HG02798 (cell line): ENCODE measurements at regions not wholly inside any gene's neighbourhood (a gene's known extent, or its start where the extent isn't known, plus 50 kb on each side); places are given as distances from the start of the nearest gene placed in this dataset.
"Not testable (repeated sequence)": the region's sequence is repeated elsewhere in the genome, so short reads cannot be mapped to it uniquely, and the experiment has no call there.

ENCODE experiments used
- ATAC-seq: cut with Tn5 transposase; IDR thresholded peaks from one replicate; pipeline ENCODE4 v1.9.1; 2021; ENCODE audit warnings: mild to moderate bottlenecking; ENCODE audit not compliant: unreplicated experiment, poor library complexity

DNA sequence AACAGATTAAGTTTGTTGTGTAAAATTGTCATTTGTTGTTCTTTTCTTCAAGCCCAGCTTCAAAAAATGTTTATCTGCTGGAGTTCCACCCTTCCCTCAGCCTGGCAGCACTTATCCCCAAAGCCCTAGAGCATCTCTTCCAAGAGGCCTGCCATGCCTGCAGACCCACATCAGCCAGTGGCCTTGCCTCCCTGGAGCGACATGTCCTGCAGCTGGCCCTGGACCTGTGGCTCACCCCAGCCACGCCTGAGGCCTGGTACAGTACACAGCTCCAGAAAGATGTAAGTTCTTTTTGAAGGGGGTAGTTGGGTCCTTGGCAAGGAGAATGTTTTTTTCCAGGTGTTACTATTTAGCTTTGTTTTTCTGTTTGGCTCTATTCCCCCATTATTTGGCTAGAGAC is 124.8 kb downstream of the CD164 start:
- ATAC-seq = no peak

DNA sequence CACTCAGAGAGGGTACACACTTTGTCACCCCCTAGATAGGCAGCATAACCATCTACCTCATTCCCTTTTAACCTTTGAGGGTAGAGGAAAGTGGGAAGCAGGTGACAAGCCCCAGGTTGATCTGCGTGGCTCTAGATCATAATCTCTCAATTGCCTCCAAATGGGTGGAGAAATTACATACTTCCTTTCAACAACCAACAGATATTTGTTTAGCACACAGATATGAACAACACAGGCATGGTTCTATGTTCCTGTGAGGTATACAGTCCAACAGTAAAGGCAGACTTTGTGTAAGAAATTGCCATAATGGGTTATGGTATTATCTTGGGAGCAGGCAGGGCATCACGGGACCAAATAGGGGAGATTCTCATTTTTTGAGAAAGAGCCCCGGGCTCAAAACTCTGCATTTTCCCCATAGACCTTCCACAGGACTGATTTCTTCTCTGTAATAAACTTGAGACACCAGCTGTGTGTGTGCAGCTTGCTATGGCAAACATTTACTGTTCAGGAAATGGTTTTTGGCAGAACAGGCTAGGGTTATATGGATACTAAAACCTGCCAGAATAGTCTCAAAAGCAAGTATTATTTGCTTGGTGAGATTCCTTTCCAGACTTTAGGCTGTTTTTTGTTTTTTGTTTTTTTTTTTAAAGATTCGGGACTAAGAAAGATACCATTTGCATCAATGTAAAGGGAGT is 126.2 kb downstream of the CD164 start:
- no peak for ATAC-seq

DNA sequence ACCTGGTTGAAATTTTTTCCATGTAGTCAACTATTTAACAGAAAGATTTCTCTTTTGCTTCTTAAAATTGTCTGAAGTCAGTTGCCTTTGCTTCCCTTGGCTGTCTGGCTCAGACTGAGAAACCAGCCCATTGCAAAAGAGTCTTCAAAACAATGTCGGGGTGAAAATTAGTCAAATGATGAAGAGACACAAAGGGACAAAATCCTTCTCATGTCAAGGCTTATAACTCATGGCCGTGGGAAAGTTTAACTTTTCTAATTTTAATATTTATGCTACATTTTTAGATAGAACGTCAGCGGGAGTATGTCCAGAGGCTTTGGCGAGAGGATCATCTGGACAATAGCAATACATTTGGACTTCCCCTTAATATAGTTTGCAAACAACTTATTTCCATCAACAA is 127.2 kb downstream of the CD164 start:
- no peak for ATAC-seq

DNA sequence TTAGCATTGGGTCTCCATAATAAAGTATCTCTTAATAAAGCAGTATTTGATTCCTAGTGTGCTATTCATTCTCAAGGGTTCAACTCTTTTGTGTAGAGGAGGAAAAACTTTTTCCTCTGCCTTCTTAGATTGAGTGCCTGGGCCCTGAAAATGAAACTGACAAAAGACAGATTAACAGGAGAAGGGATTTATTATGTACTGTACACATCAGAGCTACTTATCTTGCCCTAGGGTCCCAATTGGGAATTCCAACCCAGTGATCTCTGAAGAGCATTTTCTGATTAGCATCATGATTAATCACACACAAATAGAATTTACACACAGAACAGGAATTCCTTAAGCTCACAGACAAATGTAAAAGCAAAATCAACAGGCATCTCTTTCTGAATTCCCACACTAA is 128.9 kb downstream of the CD164 start:
- ATAC-seq = no peak

DNA sequence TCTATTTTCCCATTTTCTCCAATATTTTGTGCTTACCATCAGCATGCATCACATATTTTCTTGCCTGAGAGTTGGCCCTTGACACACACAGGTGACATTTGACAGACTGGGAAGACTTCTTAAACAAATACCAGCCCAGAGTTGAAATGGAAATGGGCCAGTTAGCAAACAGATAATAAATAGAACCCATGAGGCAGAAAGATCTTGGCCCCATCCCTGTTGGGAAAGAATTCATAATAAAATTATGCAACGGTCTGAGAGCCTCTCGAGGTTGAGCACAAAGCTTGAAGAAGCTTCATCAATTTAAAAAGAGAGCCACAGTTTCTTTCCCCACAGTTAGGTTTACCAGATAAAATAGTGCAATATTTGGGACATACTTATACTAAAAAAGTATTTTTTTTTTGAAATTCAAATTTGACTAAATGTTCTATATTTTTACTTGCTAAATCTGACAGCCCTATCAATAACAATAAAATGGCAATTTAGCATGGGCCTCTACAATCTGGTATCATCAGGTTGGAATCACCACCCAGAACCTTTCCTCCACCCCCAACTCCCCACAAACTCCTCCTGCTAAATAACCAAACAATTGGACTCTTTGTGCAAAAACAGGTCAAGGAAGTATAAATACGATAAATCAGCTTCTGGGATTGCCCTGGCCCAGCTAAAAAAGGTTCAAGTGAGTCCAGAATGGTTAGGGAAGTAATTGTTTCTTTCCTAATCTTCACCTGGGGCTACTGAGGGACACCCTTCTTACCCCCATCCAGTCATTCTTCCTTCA is 129.8 kb downstream of the CD164 start:
- no peak for ATAC-seq

DNA sequence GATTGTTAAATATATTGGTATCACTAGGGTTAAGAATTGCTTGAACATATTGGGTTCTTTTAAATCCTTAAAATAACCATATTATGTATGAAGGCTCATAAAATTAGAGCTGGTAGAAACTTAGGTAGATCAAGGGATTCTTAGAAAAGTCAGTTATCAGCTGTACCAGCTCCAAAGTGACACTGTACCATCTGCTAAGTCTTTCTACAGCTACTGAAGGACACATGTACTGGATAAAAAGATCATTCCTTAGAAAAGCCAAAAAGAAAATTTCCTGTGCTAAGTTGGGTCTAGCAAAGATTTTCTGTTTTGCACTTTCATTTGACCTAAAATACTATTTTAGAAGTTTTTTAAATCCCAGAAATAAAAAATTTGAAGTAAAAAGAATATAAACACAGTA is 130.4 kb downstream of the CD164 start:
- ATAC-seq = no peak

DNA sequence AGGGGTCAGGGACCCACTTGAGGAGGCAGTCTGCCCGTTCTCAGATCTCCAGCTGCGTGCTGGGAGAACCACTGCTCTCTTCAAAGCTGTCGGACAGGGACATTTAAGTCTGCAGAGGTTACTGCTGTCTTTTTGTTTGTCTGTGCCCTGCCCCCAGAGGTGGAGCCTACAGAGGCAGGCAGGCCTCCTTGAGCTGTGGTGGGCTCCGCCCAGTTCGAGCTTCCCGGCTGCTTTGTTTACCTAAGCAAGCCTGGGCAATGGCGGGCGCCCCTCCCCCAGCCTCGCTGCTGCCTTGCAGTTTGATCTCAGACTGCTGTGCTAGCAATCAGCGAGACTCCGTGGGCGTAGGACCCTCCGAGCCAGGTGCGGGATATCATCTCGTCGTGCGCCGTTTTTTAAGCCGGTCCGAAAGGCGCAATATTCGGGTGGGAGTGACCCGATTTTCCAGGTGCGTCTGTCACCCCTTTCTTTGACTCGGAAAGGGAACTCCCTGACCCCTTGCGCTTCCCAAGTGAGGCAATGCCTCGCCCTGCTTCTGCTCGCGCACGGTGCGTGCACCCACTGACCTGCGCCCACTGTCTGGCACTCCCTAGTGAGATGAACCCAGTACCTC is 131.6 kb downstream of the CD164 start:
- ATAC-seq = not testable (repeated sequence)

DNA sequence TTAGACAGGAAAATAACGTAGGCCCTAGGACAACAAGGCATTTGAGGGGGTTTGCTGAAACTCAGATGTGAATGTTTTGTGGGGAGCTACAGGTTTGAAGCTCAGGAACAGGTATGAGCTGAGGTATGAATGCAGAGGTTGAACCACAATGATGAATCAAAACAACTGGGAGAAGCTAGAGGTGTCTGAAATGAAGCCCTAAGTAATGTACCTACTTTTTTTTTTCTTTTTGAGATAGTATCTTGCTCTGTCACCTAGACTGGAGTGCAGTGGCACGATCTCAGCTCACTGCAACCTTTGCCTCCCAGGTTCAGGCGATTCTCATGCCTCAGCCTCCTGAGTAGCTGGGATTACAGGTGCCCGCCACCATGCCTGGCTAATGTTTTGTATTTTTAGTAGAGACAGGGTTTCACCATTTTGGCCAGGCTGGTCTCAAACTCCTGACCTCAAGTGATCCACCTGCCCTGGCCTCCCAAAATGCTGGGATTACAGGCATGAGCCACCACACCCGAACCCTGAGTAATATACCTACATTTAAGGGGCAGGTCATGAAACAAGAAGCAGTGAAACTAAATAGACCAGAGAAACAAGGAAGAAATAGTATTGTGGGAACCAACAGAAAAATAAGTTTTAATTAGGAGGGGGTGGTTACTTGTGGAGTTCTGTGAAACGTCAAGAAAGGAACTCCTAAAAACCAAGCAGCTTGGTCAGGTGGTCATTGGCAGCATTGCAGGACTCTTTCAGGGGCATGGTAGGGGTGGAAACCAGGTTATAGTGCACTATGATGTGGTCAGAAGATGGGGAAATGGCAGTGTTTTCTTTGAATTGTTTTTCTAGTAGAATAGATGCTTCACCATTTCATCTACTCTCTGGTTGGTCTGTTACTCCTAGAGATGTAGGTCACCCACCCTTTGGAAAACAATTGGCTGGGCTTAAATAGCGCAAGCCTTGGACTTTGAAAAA is 138.1 kb downstream of the CD164 start:
- ATAC-seq = no peak

DNA sequence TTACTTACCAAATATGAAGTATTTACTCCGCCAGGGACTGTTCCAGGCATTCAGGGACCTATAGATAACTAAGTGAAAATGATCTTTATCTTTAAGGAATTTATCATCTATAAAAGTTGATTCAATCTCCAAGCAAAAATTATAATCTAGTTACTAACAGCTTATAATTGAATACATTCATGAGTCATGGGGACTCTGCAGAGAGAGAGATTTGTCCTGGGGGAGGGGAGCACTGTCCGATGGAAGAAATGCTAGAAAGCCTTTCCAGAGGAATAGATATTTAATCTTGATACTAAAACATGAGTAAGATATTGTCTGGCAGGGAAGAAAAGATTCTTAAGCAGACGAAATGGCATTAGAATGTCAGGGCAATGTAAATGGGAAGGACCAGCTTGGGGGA is 139.3 kb downstream of the CD164 start:
- ATAC-seq = no peak

DNA sequence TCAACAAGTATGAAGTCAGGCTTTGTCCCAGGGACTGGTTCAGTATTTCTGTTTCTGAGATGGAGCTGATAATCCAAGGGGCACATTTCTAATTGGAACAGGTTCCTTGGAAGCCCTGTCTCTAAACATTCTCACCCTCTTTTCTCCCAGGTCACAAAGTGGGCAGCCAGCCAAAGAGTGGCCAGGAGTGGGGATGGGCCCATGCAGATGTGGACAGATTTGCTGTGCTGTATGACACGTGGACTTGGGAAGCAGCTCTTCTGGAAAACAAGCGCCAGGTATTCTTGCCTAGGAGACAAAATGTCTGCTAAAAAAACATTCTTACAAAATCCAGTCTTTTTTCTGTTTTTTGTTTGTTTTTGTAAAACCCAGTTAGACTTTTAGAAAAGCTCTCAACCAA is 140.2 kb downstream of the CD164 start:
- ATAC-seq = no peak

DNA sequence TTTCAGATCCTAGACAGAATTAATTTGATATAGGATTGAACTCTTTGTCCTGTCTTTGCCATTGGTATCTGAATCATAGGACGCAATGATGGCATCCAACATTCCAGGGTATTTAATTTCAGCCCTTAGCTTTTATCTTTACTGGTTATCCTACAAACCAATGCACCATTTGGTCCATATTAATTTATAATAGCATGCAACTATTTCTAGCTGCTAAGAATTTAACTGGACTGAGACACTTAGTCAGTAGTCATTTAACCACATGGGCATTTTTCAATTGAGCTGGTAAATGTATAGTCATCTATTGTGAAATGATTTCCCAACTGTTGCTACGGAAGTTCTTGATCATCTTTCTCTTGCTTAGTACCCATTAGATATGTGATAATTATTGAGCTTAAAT is 141.1 kb downstream of the CD164 start:
- ATAC-seq = no peak

DNA sequence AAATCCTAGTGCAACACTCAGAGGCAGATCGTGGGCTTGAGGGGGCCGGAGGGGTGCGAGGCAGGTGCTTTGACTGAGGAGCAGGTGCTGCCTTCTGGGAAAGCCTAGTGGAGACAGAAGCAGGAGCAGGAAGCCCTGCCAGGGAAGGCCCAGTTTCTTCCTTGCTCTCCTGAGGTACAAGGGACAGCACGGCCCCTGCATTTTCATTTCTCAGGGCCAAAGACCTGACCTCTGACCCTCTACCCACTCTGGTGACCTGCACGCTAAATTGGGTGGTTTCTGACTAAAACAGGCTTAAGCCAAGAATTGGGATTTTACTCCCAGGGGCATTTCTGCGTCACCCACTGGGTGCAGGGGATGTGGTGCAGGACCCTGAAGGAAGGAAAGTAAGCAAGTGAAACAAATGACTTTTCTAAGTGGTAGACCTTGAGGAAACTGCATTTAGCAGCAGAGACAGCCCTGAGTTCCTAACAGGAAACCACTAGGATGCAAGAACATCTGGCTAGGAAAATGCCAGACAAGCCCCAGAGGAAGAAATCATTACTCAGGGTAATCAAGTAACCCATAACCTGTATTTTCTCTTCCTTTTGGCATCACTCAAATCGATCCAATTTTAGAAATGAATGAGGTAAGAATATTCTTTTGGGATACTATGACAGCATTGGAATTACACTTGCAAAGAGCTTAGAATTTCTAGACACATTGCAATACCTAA is 141.7 kb downstream of the CD164 start:
- no peak for ATAC-seq

DNA sequence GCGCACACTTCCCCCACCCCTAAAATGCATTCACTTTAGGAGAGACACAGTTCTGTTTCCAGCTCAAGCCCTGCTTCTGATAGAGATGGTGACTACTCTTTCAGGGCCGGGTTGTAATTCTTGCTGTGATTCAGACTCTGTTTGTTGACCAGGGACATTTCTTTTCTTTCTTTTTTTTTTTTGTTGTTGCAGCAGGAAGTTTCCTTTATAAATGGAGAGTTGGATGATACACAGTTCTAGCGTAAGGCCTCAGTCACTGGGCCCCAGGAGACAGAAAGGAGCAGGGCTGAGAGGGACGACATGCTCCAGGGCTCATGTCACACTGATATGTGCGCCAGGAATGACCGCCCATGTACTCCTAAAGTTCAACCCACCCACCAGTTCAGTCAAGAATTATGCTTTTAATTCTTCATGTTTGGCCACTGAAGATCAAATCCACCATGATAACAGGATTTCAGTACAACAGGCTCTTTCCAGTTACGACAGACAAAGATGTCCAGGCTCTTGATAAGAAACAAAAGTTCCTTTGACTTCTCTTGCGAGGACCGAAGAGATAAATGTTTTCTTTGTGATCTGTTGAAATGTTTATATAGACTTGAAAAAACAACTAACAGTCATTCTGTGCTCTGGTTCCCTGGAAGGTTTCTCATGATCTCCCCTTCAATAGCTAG is 142.5 kb downstream of the CD164 start:
- ATAC-seq = no peak

DNA sequence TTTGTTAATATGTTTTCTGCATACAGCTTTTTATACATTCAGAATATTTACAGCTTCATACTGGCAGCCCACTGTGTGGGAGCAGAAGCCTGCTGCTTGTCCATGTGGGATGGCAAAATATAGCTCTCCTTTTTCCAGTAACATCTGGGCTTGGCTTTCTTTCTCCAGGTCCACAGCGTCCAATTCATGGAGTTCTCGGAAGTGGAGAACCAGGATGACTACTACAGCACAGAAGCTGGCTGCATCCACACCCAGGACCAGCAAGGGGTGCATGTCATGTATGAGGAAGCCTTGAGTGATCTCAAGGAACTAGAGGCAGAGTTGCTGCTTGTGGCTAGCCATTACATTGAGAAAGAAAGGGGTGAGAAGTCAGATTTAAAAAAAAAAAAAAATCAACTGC is 143.1 kb downstream of the CD164 start:
- no peak for ATAC-seq

DNA sequence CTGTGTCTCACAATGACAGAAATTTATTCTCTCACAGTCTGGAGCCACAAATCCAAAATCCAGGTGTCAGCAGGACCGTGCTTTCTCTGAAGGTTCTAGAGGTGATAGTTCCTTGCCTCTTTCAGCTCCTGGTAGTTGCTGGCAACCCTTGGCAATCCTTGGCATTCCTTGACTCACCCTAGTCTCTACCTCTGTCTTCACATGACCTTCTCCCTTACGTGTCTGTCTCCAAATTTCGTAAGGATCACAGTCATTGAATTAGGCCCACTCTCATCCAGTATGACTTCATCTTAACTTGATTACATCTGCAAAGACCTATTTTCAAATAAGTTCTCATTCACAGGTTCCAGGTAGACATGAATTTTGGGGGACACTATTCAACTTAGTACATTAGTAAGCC is 143.1 kb downstream of the CEP57L1 start:
- no peak for ATAC-seq

DNA sequence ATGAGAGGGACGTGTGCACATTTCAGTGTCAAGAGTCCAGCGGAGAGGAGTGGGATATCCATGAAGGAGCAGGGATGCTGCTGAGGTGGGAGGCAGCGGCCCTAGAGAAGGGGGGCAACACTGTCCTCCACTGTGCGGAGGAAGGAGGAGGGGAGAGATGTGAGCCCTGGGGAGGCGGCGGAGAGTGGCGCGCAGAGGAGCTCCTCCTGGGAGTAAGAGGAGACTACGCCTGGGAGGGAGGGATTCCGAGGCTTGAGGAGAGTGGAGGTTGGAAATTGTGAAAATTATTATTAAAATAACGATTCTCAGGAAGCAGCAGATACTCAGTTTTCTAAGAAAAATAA is 142.7 kb downstream of the CEP57L1 start:
- ATAC-seq = no peak

DNA sequence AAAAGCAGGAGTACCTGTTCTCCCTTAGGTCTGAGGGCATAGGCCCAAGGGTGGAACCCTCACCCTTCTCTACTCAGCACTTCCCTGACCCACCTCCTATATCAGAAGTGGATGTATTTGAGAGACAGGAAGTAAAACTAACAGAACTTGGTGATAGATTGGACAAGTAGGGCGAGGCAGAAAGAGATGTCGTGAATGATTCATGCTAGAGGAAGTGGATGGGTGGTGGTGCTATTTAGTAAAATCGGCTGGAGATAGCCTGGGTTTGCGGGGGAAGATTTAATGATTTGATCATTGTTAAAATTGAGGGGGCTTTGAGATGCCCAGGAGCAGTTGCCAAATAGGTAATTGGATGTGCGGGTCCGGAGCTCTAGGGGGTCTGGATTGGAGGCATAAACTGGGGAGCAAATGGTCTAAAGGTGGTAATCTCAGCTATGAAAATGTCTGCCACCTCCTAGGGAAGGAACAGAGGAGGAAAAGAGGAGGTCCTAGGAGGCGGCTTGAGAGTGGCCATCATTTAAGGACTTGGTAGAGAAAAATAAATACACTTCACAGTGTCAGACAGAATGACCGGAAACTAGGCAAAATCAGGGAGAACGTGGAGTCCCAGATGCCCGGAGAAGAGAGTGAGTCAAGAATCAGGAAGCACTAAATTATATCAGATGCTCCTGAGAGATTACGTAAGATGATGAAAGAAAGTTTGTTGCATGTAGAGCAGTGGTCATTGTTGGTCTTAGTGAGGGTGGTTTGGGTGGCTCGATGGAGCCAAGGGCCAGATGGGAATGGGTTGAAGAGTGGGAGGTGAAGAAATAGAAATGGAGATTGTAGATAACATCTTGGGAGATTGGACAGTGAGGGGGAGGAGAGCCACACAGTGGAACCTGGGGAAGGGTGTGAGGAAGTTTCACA is 142.0 kb downstream of the CEP57L1 start:
- no peak for ATAC-seq
